GM19025 (cell line): ENCODE measurements at regions not wholly inside any gene's neighbourhood (a gene's known extent, or its start where the extent isn't known, plus 50 kb on each side); places are given as distances from the start of the nearest gene placed in this dataset.
"Not testable (repeated sequence)": the region's sequence is repeated elsewhere in the genome, so short reads cannot be mapped to it uniquely, and the experiment has no call there.

Source experiments
- ATAC-seq: cut with Tn5 transposase; IDR thresholded peaks from one replicate; pipeline ENCODE4 v1.9.1; 2021; ENCODE audit warnings: mild to moderate bottlenecking, low read depth, moderate library complexity; ENCODE audit not compliant: unreplicated experiment

GRCh38 chr11:56883371-56883987 is 105.2 kb upstream of the OR5AK2 start:
- no peak for ATAC-seq

- no peak for ATAC-seq
Measured at GRCh38 chr11:56876621-56877275, 112.0 kb upstream of the OR5AK2 start.

GRCh38 chr11:56855217-56855616 is 106.7 kb upstream of the OR9G4 start:
- no peak for ATAC-seq

GRCh38 chr11:56852131-56852530 is 103.6 kb upstream of the OR9G4 start:
- no peak for ATAC-seq

- no peak for ATAC-seq
Measured at GRCh38 chr11:56849852-56850251, 101.4 kb upstream of the OR9G4 start.

- no peak for ATAC-seq
Measured at GRCh38 chr11:56849250-56849649, 100.8 kb upstream of the OR9G4 start.

GRCh38 chr11:56848141-56848809 is 99.8 kb upstream of the OR9G4 start:
- no peak for ATAC-seq

- ATAC-seq: no peak
Measured at GRCh38 chr11:56846631-56847576, 98.4 kb upstream of the OR9G4 start.

GRCh38 chr11:56845121-56845732 is 96.7 kb upstream of the OR9G4 start:
- ATAC-seq: no peak

GRCh38 chr11:56843816-56844215 is 95.3 kb upstream of the OR9G4 start:
- no peak for ATAC-seq

- no peak for ATAC-seq
Measured at GRCh38 chr11:56842814-56843794, 94.6 kb upstream of the OR9G4 start.

GRCh38 chr11:56841210-56841810 is 92.8 kb upstream of the OR9G4 start:
- ATAC-seq: no peak

GRCh38 chr11:56827357-56827756 is 78.9 kb upstream of the OR9G4 start:
- ATAC-seq: not testable (repeated sequence)

- ATAC-seq: no peak
Measured at GRCh38 chr11:56819916-56820315, 71.4 kb upstream of the OR9G4 start.

- no peak for ATAC-seq
Measured at GRCh38 chr11:56817661-56818060, 69.2 kb upstream of the OR9G4 start.

GRCh38 chr11:56816259-56816658 is 67.8 kb upstream of the OR9G4 start:
- no peak for ATAC-seq

- no peak for ATAC-seq
Measured at GRCh38 chr11:56808326-56808725, 59.8 kb upstream of the OR9G4 start.

GRCh38 chr11:56799691-56800210 is 51.3 kb upstream of the OR9G4 start:
- ATAC-seq: no peak
